HEK293 (cell line): ENCODE measurements at regions not wholly inside any gene's neighbourhood (a gene's known extent, or its start where the extent isn't known, plus 50 kb on each side); places are given as distances from the start of the nearest gene placed in this dataset.

ENCODE experiments used
- CTCF ChIA-PET: fragments of 350-600 bp; formaldehyde crosslinking; extraction: SDS; loops from one replicate; lab custom pipeline; 2021; ENCODE audit warnings: antibody characterized with exemption; lab: Yijun Ruan, JAX
- POLR2A ChIA-PET: fragments of 300-600 bp; formaldehyde crosslinking; extraction: SDS; loops from one replicate; lab custom pipeline; 2020; ENCODE audit warnings: antibody characterized with exemption, inconsistent platforms; lab: Yijun Ruan, JAX
- H3K27ac ChIP-seq: fragments of 200-500 bp; sonication (Bioruptor generic); 2 replicates; pipeline ENCODE4 v1.5.1; 2014; ENCODE audit warnings: low read depth, low read length, control low read depth, inconsistent platforms; ENCODE audit errors: extremely low read depth
- H3K36me3 ChIP-seq, 2 experiments: fragments of 200-500 bp in 1 of 2; sonication (Bioruptor generic) in 1 of 2; 1 replicate in 1 of 2; 2 replicates in 1 of 2; pipeline ENCODE4 v1.5.1; 2014 to 2017; ENCODE audit warnings: inconsistent platforms in 2 of 2, low read length in 2 of 2; ENCODE audit not compliant: control insufficient read depth in 2 of 2, insufficient read depth in 1 of 2
- H3K4me1 ChIP-seq: fragments of 200-500 bp; sonication (Bioruptor generic); 2 replicates; pipeline ENCODE4 v1.5.1; 2014; ENCODE audit warnings: mild to moderate bottlenecking, low read length, inconsistent platforms; ENCODE audit not compliant: control insufficient read depth, insufficient read depth
- H3K4me3 ChIP-seq: 2 replicates; pipeline ENCODE4 v1.5.1; 2011; ENCODE audit warnings: low read depth, mild to moderate bottlenecking, control low read depth, low read length, moderate library complexity
- H3K9me3 ChIP-seq: fragments of 200-500 bp; sonication (Bioruptor generic); 2 replicates; pipeline ENCODE4 v1.5.1; 2014; ENCODE audit warnings: low read depth, low read length, inconsistent platforms; ENCODE audit not compliant: control insufficient read depth, insufficient read depth
- MZF1 ChIP-seq: fragments of 450-650 bp; formaldehyde crosslinking; IDR thresholded peaks from 2 replicates; pipeline ENCODE4 v1.5.1; 2017; ENCODE audit warnings: missing biosample characterization, missing genetic modification characterization, borderline replicate concordance
- SCRT1 ChIP-seq: fragments of 450-650 bp; formaldehyde crosslinking; IDR thresholded peaks from 2 replicates; pipeline ENCODE4 v1.5.1; 2016; ENCODE audit warnings: missing biosample characterization, missing genetic modification characterization, borderline replicate concordance
- SP7 ChIP-seq: fragments of 450-650 bp; formaldehyde crosslinking; IDR thresholded peaks from 2 replicates; pipeline ENCODE4 v1.5.1; 2016; ENCODE audit warnings: missing biosample characterization, missing genetic modification characterization
- ZNF133 ChIP-seq: fragments of 450-650 bp; formaldehyde crosslinking; IDR thresholded peaks from 2 replicates; pipeline ENCODE4 v1.5.1; 2016; ENCODE audit warnings: missing biosample characterization, missing genetic modification characterization
- ZNF175 ChIP-seq: fragments of 450-650 bp; formaldehyde crosslinking; IDR thresholded peaks from 2 replicates; pipeline ENCODE4 v1.5.1; 2016; ENCODE audit warnings: missing biosample characterization, missing genetic modification characterization
- ZNF184 ChIP-seq: fragments of 450-650 bp; IDR thresholded peaks from 2 replicates; pipeline ENCODE4 v1.5.1; 2018; ENCODE audit warnings: missing biosample characterization, mild to moderate bottlenecking, missing genetic modification characterization
- ZNF23 ChIP-seq: fragments of 450-650 bp; formaldehyde crosslinking; IDR thresholded peaks from 2 replicates; pipeline ENCODE4 v1.5.1; 2016; ENCODE audit warnings: missing biosample characterization, missing genetic modification characterization, borderline replicate concordance
- ZNF24 ChIP-seq: fragments of 450-650 bp; formaldehyde crosslinking; IDR thresholded peaks from 2 replicates; pipeline ENCODE4 v1.5.1; 2016; ENCODE audit warnings: missing biosample characterization, missing genetic modification characterization
- ZNF341 ChIP-seq: fragments of 450-650 bp; formaldehyde crosslinking; IDR thresholded peaks from 2 replicates; pipeline ENCODE4; 2016; ENCODE audit warnings: low read depth, missing biosample characterization, missing genetic modification characterization
- ZNF514 ChIP-seq: fragments of 450-650 bp; formaldehyde crosslinking; IDR thresholded peaks from 2 replicates; pipeline ENCODE4 v1.5.1; 2016; ENCODE audit warnings: missing biosample characterization, missing genetic modification characterization
- ZNF585B ChIP-seq: fragments of 450-650 bp; formaldehyde crosslinking; IDR thresholded peaks from 2 replicates; pipeline ENCODE4 v1.5.1; 2016; ENCODE audit warnings: missing biosample characterization, missing genetic modification characterization
- ZNF623 ChIP-seq: fragments of 450-650 bp; formaldehyde crosslinking; IDR thresholded peaks from 2 replicates; pipeline ENCODE4 v1.5.1; 2016; ENCODE audit warnings: missing biosample characterization, missing genetic modification characterization
- ZNF629 ChIP-seq: fragments of 450-650 bp; formaldehyde crosslinking; IDR thresholded peaks from 2 replicates; pipeline ENCODE4 v1.5.1; 2017; ENCODE audit warnings: missing biosample characterization, missing genetic modification characterization
- ZNF791 ChIP-seq: fragments of 450-650 bp; formaldehyde crosslinking; IDR thresholded peaks from 2 replicates; pipeline ENCODE4 v1.5.1; 2016; ENCODE audit warnings: missing biosample characterization, missing genetic modification characterization
- ZNF843 ChIP-seq: fragments of 450-650 bp; formaldehyde crosslinking; IDR thresholded peaks from 2 replicates; pipeline ENCODE4 v1.5.1; 2016; ENCODE audit warnings: missing biosample characterization, missing genetic modification characterization
- TF ChIP-seq, protein P1 (sequence below): fragments of 450-650 bp; formaldehyde crosslinking; IDR thresholded peaks from 2 replicates; pipeline ENCODE4 v1.5.1; 2016; ENCODE audit warnings: missing biosample characterization, missing genetic modification characterization, borderline replicate concordance
- TF ChIP-seq, protein P2 (sequence below): fragments of 450-650 bp; formaldehyde crosslinking; IDR thresholded peaks from 2 replicates; pipeline ENCODE4 v1.5.1; 2016; ENCODE audit warnings: missing biosample characterization, missing genetic modification characterization, low read depth
- TF ChIP-seq, protein P3 (sequence below): fragments of 450-650 bp; formaldehyde crosslinking; IDR thresholded peaks from 2 replicates; pipeline ENCODE4 v1.5.1; 2016; ENCODE audit warnings: missing biosample characterization, missing genetic modification characterization
- TF ChIP-seq, protein P4 (sequence below): fragments of 450-650 bp; formaldehyde crosslinking; IDR thresholded peaks from 2 replicates; pipeline ENCODE4 v1.5.1; 2016; ENCODE audit warnings: missing biosample characterization, missing genetic modification characterization
- TF ChIP-seq, protein P5 (sequence below): fragments of 450-650 bp; formaldehyde crosslinking; IDR thresholded peaks from 2 replicates; pipeline ENCODE4 v1.5.1; 2017; ENCODE audit warnings: missing biosample characterization, mild to moderate bottlenecking, missing genetic modification characterization, moderate library complexity
- TF ChIP-seq, protein P6 (sequence below): fragments of 450-650 bp; formaldehyde crosslinking; IDR thresholded peaks from 2 replicates; pipeline ENCODE4 v1.5.1; 2016; ENCODE audit warnings: missing biosample characterization, missing genetic modification characterization

DNA sequence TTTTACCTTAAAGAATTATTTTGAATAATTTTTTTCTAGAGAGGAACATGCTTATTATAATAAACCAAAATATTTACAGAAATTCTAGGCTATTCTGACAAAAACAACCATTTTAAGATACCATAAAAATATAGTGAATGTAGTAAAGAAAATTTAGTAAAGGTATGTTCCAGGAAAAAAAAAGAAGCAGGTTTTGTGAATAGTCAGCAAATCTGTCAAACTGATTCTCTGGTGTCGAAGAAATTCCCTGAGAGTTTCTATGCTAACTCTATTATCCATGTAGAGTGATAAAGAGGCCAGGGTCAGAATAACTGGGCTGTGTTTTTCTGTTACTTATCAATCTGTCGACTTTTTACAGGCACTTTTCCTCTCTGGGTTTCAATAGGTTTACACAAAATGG, 459.2 kb downstream of the KIF4B start (continued):
- TF ChIP-seq ZNF175 (no peak), ZNF133 (tag by site-specific recombination) (no peak), ZNF514 (tag by site-specific recombination) (no peak)

DNA sequence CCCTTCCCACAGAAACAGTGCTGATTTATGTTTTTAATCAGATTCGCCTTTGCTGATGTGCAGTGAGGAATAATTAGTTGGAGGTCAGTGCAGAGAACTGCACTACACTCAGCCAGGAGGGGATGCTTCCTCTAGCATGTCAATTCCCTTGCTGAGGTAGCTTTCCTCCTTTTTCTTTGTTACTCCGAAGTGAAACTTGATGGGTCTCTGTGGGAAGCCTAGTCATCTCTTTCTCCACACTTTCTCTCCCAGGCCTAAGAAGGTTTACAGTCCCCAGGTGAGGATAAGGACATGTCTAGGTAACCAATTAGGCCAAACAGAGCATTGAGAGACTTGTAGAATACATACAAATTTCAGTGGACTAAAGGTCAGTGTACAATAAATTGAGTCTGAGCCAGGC, 461.8 kb downstream of the KIF4B start:
- ChIA-PET POLR2A (no interaction called here), CTCF (interaction anchor here (0.8 kb wide), 1 partner anchor 356 kb away, joined by 3 read pairs; no protein-coding TSS in a partner anchor)
- Histone ChIP-seq H3K36me3 (no peaks in the 10 kb centered on the region), H3K4me3 (no peak overlapping the region), H3K4me1 (no peaks in the 10 kb centered on the region), H3K27ac (no peak overlapping the region), H3K9me3 (no peaks in the 10 kb centered on the region)
- TF ChIP-seq, protein P1, sequence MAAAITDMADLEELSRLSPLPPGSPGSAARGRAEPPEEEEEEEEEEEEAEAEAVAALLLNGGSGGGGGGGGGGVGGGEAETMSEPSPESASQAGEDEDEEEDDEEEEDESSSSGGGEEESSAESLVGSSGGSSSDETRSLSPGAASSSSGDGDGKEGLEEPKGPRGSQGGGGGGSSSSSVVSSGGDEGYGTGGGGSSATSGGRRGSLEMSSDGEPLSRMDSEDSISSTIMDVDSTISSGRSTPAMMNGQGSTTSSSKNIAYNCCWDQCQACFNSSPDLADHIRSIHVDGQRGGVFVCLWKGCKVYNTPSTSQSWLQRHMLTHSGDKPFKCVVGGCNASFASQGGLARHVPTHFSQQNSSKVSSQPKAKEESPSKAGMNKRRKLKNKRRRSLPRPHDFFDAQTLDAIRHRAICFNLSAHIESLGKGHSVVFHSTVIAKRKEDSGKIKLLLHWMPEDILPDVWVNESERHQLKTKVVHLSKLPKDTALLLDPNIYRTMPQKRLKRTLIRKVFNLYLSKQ (tag by site-specific recombination), result no peak
- TF ChIP-seq ZNF791 (tag by site-specific recombination), result no peak
- no peak for TF ChIP-seq ZNF629 (tag by site-specific recombination)
- no peak for TF ChIP-seq ZNF184 (tag by site-specific recombination)
- TF ChIP-seq, protein P2, sequence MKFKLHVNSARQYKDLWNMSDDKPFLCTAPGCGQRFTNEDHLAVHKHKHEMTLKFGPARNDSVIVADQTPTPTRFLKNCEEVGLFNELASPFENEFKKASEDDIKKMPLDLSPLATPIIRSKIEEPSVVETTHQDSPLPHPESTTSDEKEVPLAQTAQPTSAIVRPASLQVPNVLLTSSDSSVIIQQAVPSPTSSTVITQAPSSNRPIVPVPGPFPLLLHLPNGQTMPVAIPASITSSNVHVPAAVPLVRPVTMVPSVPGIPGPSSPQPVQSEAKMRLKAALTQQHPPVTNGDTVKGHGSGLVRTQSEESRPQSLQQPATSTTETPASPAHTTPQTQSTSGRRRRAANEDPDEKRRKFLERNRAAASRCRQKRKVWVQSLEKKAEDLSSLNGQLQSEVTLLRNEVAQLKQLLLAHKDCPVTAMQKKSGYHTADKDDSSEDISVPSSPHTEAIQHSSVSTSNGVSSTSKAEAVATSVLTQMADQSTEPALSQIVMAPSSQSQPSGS (tag by site-specific recombination), result no peak
- TF ChIP-seq ZNF585B (tag by site-specific recombination), result no peak
- TF ChIP-seq ZNF623 (tag by site-specific recombination), result no peak
- TF ChIP-seq, protein P3, sequence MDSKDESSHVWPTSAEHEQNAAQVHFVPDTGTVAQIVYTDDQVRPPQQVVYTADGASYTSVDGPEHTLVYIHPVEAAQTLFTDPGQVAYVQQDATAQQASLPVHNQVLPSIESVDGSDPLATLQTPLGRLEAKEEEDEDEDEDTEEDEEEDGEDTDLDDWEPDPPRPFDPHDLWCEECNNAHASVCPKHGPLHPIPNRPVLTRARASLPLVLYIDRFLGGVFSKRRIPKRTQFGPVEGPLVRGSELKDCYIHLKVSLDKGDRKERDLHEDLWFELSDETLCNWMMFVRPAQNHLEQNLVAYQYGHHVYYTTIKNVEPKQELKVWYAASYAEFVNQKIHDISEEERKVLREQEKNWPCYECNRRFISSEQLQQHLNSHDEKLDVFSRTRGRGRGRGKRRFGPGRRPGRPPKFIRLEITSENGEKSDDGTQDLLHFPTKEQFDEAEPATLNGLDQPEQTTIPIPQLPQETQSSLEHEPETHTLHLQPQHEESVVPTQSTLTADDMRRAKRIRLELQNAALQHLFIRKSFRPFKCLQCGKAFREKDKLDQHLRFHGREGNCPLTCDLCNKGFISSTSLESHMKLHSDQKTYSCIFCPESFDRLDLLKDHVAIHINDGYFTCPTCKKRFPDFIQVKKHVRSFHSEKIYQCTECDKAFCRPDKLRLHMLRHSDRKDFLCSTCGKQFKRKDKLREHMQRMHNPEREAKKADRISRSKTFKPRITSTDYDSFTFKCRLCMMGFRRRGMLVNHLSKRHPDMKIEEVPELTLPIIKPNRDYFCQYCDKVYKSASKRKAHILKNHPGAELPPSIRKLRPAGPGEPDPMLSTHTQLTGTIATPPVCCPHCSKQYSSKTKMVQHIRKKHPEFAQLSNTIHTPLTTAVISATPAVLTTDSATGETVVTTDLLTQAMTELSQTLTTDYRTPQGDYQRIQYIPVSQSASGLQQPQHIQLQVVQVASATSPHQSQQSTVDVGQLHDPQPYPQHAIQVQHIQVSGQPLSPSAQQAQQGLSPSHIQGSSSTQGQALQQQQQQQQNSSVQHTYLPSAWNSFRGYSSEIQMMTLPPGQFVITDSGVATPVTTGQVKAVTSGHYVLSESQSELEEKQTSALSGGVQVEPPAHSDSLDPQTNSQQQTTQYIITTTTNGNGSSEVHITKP (tag by site-specific recombination), result no peak
- TF ChIP-seq ZNF341, result no peak
- TF ChIP-seq, protein P4, sequence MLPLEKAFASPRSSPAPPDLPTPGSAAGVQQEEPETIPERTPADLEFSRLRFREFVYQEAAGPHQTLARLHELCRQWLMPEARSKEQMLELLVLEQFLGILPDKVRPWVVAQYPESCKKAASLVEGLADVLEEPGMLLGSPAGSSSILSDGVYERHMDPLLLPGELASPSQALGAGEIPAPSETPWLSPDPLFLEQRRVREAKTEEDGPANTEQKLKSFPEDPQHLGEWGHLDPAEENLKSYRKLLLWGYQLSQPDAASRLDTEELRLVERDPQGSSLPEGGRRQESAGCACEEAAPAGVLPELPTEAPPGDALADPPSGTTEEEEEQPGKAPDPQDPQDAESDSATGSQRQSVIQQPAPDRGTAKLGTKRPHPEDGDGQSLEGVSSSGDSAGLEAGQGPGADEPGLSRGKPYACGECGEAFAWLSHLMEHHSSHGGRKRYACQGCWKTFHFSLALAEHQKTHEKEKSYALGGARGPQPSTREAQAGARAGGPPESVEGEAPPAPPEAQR (tag by site-specific recombination), result no peak
- TF ChIP-seq MZF1 (tag by site-specific recombination), result no peak
- no peak for TF ChIP-seq SCRT1 (tag by site-specific recombination)
- TF ChIP-seq ZNF23, result no peak
- TF ChIP-seq, protein P5, sequence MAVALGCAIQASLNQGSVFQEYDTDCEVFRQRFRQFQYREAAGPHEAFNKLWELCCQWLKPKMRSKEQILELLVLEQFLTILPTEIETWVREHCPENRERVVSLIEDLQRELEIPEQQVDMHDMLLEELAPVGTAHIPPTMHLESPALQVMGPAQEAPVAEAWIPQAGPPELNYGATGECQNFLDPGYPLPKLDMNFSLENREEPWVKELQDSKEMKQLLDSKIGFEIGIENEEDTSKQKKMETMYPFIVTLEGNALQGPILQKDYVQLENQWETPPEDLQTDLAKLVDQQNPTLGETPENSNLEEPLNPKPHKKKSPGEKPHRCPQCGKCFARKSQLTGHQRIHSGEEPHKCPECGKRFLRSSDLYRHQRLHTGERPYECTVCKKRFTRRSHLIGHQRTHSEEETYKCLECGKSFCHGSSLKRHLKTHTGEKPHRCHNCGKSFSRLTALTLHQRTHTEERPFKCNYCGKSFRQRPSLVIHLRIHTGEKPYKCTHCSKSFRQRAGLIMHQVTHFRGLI (tag by site-specific recombination), result no peak
- no peak for TF ChIP-seq ZNF24 (tag by site-specific recombination)
- TF ChIP-seq, protein P6, sequence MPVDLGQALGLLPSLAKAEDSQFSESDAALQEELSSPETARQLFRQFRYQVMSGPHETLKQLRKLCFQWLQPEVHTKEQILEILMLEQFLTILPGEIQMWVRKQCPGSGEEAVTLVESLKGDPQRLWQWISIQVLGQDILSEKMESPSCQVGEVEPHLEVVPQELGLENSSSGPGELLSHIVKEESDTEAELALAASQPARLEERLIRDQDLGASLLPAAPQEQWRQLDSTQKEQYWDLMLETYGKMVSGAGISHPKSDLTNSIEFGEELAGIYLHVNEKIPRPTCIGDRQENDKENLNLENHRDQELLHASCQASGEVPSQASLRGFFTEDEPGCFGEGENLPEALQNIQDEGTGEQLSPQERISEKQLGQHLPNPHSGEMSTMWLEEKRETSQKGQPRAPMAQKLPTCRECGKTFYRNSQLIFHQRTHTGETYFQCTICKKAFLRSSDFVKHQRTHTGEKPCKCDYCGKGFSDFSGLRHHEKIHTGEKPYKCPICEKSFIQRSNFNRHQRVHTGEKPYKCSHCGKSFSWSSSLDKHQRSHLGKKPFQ (tag by site-specific recombination), result no peak
- TF ChIP-seq SP7 (tag by site-specific recombination), result no peak
- no peak for TF ChIP-seq ZNF843
